Activated CD4-positive, alpha-beta T cell treated with anti-CD3 and anti-CD28 coated beads, Interleukin-2, Interleukin-6, amounts not matched to agents 100 ng/mL and 50 ng/mL, durations not matched to agents 16 hours and 8 hours (primary cell): ENCODE measurements at regions not wholly inside any gene's neighbourhood (a gene's known extent, or its start where the extent isn't known, plus 50 kb on each side); places are given as distances from the start of the nearest gene placed in this dataset.

Experiments
- DNase-seq: peaks from one replicate; pipeline ENCODE4 v3.0.0-alpha.2; 2020

DNA sequence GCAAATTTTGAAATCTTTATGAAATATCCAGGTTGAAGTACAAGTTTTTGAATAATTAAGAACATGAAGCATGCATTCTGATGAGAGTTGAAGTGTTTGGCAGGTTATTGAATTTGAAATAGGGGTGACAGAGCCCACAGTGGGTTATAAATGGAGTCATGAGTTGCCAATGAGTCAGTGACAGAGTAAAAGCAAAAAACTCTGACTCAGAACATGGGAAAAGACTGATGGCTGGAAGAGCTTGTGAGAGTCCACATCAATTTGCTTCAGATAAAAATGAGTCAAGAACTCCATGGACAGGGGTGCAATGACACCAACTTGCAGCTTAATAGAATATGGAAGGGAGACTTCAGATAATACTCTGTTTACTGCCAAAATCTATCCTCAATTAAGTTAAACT, 105.3 kb downstream of the SLC6A15 start:
- DNase-seq = peak; percentile 15

DNA sequence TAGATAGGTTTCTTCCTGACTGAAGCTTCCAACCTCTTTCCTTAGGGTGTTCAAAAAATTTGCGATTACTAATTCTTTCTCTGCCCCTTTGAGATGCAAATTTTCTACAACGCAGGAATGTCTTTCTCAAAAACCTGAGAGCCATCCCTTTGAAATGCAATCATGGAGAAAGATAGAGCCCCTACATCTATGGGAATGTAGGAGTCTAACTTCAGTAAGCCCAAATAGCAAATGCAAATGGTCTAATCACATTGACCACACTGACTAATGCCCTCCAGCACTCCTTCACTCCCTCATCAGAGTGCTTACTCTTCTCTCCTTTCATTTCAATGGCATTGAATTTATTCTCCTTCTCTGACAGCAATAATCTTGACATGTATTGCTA, 107.1 kb downstream of the SLC6A15 start:
- no peak for DNase-seq

DNA sequence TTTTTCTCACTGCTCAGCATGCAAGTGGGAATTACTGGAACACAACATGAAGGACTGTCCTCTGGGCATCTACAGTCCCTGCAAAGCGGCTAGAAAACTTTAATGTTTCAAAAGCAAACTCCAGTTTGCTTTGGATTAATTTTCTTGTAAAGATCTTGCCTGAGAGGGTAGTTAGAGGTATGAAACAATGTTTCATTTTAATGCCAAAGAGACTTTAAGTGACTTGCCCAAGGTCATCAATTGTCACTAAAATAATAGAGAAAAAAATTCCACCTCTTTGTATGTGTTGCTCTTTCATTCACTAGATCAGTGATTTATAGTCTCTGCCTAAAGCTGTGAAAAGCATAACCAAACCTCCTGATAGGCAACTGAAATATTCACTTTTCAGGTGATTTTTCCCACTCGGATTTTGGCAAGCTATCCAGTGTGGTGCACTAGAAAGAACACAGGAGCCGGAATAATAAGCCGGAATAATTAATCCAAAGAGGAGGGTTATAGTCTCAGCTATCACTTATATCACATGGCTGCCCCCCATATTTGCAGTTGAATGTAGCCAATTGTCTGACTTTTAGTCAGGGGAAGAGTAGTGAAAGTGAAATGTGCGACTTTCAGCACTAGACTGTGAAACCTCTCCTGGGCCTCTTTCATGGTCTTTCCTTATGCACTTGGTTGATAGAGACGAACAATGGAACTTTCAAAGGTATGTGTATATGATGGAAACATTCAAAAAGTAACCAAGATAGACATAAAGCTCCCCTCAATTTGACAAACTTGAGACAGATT, 107.7 kb downstream of the SLC6A15 start:
- DNase-seq = no peak

GRCh38 chr12:84803661-84804060, 108.9 kb downstream of the SLC6A15 start:
- no peak for DNase-seq

DNA sequence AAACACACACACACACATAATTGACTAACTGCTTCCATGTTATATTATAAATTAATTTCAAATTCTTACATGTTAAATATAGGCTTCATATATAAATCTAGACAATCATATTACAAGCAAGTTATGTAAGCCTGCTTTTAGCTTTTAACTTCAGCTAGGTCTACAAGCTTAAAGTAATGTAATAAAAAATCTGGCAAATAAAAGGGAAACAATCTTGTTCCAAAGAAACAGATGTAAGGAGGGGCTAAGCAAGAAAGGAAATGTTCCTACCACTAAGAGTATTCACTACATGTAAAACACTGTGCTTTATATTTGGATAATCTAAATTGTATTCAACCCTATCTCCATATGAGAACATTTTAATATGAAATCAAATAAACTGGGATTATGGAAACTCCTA, 110.4 kb downstream of the SLC6A15 start:
- no peak for DNase-seq

DNA sequence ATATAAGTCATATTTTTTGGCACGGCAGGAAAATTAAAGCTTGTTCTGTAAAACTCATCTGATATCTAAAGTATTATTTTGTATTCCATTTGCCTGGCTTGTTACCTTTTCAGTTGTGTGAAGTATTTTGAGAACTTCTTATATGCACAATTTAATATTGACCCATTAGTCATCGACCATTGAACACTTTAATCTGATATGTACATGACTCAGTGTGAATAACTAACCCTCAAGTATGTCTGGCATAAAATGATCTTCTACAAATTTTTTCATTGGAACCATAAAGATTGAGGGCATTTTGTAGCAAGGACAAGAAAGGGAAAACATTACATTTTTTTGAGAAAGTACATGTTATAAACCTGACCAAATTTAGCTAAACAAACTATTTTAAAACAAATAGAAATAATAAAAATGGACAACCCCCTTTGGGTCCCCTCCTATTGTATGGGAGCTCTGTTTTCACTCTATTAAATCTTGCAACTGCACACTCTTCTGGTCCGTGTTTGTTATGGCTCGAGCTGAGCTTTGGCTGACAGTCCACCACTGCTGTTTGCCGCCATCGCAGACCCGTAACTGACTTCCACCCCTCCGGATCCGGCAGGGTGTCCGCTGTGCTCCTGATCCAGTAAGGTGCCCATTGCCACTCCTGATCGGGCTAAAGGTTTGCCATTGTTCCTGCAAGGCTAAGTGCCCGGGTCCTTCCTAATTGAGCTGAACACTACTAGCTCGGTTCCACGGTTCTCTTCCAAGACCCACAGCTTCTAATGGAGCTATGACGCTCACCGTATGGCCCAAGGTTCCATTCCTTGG, 118.8 kb downstream of the SLC6A15 start:
- DNase-seq = no peak

GRCh38 chr12:84791444-84791843, 121.2 kb downstream of the SLC6A15 start:
- DNase-seq = no peak

DNA sequence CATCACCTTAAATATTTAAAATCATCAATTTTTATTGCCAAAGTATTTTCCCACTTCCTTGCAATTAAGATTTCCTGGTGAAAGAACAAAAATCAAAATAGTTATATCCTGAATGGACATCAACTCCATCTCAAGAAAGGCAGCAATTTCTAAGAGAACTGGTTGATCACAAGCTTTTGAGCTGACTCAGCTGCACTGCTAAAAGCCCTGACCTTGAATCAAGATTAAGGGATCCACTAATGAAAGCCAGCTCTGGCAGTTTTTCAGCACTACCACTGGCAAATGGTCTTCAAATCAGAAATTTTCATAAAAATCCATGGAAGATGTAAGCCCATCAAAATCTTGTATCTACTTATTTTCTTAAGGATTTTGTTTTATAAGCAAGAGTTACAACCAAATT, 123.4 kb downstream of the SLC6A15 start:
- no peak for DNase-seq

GRCh38 chr12:84787253-84787652, 125.3 kb downstream of the SLC6A15 start:
- no peak for DNase-seq

GRCh38 chr12:84786622-84787021, 126.0 kb downstream of the SLC6A15 start:
- DNase-seq = no peak

GRCh38 chr12:84785951-84786350, 126.6 kb downstream of the SLC6A15 start:
- DNase-seq = no peak

GRCh38 chr12:84785281-84785680, 127.3 kb downstream of the SLC6A15 start:
- no peak for DNase-seq

- DNase-seq = no peak
These were observed 133.4 kb downstream of the SLC6A15 start for GRCh38 chr12:84779169-84779568.

DNA sequence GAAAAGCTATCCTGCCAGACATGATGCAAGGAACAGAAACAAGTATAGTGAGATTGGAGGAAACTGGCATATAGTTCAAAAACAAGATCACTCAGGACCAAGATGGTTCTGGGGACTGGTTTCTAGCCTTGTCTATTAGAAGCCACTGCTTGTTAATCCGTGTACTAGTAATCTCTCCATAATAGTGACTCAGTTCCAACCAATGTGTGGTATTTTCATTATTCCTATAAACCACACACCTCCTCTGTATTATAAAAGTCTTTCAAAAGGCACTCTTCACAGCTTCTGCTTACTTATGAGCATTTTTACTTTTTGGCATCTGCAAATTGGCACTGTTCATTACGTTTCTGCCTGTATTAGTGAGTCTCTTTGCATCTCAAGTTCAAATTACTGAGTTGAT, 140.3 kb downstream of the SLC6A15 start:
- DNase-seq = no peak

- DNase-seq = no peak
These were observed 145.5 kb downstream of the SLC6A15 start for GRCh38 chr12:84767079-84767478.

- DNase-seq = no peak
These were observed 146.2 kb downstream of the SLC6A15 start for GRCh38 chr12:84766375-84766774.

DNA sequence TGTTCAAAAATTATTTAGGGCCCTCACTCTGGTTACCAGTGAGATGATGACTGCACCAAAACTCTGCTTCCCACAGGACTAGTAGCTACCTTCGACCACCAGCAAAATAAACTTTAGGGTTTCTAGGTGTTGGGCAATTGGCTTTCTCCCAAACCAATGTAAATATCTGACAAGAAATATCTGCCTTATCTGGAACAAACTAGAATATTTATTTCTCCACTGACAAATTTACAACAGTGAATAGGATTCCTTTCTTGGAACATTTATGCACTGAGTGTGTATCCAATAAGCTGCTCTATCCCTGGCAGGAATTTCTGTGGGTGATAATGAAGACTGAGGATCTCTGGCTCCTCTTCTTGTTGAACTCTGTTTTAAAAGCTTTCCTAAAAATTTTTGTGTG, 148.6 kb downstream of the SLC6A15 start:
- DNase-seq = no peak

GRCh38 chr12:84763107-84763506, 149.5 kb downstream of the SLC6A15 start:
- DNase-seq = no peak

DNA sequence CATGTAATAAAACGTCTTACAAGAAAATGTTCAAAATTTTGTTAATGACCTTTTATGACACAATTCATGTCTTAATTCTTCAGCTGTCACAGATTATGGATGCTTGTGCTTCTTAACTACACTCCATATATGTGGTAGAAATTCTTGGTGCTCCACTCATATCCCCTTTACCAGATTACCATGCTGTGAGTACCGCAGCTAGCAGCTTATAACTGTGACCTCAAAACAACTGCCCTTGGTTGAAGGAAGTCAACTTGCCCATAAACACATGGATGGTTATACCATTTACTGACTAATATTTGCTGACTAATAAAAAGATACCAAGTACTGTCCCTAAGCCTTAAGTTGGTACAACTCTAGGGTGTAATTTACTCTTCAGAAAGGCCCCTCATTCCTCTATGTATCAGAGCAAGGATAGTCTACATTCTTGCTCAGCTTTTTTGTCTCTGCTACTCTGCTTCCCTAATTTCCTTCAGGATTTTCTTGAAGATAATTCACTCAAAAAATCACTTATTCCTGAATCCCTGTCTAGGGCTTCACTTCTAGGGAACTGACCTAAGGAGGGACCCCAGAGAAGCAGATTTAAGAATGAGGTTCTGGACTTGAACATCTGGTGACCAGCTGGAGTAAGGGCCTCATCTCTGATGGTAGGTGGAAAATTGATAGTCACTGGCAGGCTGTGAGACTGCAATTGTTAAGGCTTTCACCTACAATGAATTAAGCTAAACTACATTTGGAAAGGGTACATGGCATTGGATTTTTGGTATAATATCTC, 152.3 kb downstream of the SLC6A15 start:
- no peak for DNase-seq

DNA sequence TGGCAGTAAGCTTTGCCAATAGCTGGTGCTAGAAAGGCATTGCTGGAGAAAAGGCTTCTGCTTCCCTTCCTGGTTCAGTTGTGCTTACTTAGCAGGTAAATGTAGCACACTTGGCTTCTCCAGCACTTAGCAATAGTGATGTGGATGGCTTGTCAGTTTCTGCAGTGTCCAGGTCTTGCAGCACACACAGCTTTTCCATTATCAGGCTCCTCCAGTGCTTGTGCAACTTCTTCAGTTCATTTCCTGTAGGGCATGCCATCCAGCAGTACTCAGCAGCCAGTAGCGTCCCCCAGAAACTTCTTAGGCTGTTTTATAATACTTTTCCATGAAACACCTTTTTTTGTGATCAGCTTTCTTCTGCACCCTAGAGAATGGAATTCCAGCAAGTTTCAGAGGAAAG, 154.6 kb downstream of the SLC6A15 start:
- no peak for DNase-seq

DNA sequence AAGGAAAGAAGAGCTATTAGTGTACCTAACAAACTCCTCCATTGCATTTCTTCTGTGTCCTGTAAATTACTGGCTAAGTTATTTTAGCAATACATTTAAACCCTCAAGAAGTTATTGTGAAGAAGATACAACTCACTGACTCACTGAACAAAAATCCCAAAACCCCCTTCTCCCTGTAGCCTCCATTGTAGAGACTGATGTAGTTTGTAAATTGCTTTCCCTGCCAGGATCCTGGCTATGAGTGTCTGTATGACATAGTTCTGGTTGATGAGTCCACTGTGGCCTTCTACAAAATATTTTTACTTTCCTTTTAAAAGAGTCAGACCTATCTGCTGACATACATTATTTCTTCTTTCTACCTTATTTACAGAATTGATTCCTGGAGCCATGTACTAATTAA, 155.6 kb downstream of the SLC6A15 start:
- no peak for DNase-seq

DNA sequence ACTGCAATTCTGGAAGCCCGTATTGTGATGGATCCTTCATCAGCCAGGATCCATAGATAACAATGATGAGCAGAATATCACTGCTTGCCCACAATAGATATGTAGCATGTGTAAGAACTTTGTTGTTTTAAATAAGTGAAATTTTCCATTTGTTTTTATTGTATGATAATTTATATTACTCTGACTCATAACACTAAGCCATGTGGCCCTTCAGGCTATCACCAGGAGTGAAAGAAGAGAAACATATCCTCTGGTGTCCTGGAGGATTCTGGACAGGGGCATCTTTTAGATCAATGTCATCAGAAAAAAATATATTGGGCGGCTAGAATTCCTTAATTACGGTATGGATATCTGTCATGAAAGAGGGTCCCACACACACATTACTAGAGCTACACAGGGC, 167.5 kb downstream of the SLC6A15 start:
- no peak for DNase-seq

- no peak for DNase-seq
These were observed 170.9 kb downstream of the SLC6A15 start for GRCh38 chr12:84741692-84742091.

DNA sequence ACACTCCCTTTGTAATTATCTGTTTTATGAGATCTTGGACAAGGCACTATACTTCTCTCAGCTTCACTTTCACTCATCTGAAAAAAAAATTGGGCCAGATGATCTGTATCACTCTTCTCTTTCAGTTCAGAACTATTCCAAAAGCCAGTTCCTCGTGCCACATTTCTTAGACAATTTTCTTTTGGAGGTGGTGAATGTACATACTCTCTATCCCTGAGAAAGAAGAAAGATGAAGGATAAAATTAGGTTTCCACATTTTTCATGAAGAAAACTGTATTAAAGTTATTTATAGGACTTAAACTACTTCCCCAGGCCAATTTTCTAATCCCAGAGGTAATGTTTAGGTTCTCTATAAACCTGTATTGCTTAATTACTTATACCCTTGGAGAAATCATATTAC, 171.6 kb downstream of the SLC6A15 start:
- no peak for DNase-seq
